ENCODE measurements at regions not wholly inside any gene's neighbourhood (a gene's known extent, or its start where the extent isn't known, plus 50 kb on each side); places are given as distances from the start of the nearest gene placed in this dataset.

DNA sequence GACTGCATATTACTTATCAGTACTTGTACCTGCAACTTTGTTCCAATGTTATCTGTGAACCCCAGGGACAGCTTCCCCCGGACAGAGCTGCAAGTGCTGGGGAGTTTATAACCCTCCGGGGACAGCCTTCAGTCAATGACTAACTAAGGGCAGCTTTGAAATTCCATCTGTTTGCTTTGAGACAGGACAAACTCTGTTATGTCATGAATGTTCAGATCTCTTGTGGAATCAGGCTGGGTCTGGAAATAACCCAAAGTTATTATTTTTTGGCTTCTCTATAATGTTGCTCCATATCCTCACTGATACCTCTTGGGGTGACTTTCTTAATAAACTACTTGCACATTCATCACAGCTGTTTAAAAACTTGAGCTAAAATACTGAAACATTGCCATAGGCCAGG, 617.5 kb upstream of the TLE4 start:
- TF ChIP-seq, protein P1, sequence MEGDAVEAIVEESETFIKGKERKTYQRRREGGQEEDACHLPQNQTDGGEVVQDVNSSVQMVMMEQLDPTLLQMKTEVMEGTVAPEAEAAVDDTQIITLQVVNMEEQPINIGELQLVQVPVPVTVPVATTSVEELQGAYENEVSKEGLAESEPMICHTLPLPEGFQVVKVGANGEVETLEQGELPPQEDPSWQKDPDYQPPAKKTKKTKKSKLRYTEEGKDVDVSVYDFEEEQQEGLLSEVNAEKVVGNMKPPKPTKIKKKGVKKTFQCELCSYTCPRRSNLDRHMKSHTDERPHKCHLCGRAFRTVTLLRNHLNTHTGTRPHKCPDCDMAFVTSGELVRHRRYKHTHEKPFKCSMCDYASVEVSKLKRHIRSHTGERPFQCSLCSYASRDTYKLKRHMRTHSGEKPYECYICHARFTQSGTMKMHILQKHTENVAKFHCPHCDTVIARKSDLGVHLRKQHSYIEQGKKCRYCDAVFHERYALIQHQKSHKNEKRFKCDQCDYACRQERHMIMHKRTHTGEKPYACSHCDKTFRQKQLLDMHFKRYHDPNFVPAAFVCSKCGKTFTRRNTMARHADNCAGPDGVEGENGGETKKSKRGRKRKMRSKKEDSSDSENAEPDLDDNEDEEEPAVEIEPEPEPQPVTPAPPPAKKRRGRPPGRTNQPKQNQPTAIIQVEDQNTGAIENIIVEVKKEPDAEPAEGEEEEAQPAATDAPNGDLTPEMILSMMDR (IDR thresholded peaks at IDR 0.05; ENCODE audit: low read depth, low read length, missing control alignments) = no peak

DNA sequence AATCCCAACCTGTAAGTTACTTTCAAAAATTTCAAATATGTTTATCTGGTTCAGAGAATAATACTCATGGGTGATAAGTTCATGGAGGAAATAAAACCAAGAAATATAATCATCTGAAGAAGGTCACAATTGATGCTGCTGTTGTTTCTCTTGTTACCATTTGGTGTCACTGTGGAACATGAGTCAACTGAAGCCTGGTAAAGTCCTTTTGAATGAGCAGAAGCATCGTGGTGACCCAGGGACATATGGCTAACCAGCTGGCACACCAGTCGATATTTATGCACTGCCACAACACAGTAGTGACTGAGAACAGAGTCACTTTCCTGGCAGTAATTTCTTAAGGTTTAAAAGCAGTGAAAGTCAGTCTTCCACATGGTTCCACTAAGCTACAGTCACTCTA, 612.9 kb upstream of the TLE4 start:
- TF ChIP-seq, protein P1 (IDR thresholded peaks at IDR 0.05; ENCODE audit: low read depth, low read length, missing control alignments) = no peak
- no peak for DNase-seq (ENCODE audit: low read depth)
- in situ Hi-C loops (cut with HindIII; ENCODE audit: low sequenced_read_pairs) = no loop called here
- H3K4me3 ChIP-seq (ENCODE audit: low read depth, low read length) = no peak overlapping the region

More for the DNA sequence above, 617.5 kb upstream of the TLE4 start:
- H3K4me3 ChIP-seq (ENCODE audit: low read depth, low read length) = no peak overlapping the region
- in situ Hi-C loops (cut with HindIII; ENCODE audit: low sequenced_read_pairs) = no loop called here
- peak; percentile 11 for DNase-seq (ENCODE audit: low read depth)

DNA sequence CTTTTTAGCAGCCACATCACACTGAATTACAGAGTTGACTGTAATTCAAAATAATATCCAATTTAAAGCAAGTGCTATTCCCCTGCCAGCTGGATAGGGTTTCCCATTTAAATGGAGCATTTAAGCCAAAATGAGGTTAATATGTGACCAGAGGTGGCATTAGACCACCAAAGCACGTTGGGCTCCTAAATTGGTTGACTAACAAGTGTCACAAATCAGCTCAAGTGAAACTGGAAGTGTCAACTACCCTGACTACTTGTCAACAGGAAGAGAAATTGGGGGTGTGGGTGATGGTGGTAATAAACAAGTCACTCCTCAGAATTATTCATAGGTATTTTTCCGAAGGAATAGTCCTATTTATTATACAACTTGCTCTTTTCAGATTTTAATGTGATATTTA, 609.6 kb upstream of the TLE4 start:
- TF ChIP-seq, protein P1 (IDR thresholded peaks at IDR 0.05; ENCODE audit: low read depth, low read length, missing control alignments) = no peak
- in situ Hi-C loops (cut with HindIII; ENCODE audit: low sequenced_read_pairs) = no loop called here
- DNase-seq (ENCODE audit: low read depth) = no peak
- no peak overlapping the region for H3K4me3 ChIP-seq (ENCODE audit: low read depth, low read length)

DNA sequence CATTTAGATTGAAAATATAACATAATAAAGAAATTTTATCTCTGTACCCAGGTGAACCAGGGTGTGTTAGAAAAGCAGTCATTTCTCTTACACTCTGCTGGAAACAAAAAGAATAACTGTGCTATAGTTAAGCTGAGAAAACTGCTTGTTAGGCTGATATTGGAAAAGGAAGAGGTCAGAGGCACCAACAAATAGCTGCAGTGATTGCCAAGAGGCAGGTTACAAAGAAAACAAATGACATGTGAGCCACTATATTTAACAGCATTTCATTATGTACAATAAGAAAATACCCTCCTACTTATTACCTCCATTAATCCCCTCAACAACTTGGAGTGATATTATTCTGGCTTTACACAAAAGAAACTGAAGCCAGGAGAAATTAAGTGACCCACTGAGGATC, 607.9 kb upstream of the TLE4 start:
- TF ChIP-seq, protein P1 (IDR thresholded peaks at IDR 0.05; ENCODE audit: low read depth, low read length, missing control alignments) = no peak
- H3K4me3 ChIP-seq (ENCODE audit: low read depth, low read length) = no peak overlapping the region
- in situ Hi-C loops (cut with HindIII; ENCODE audit: low sequenced_read_pairs) = no loop called here
- DNase-seq (ENCODE audit: low read depth) = no peak

DNA sequence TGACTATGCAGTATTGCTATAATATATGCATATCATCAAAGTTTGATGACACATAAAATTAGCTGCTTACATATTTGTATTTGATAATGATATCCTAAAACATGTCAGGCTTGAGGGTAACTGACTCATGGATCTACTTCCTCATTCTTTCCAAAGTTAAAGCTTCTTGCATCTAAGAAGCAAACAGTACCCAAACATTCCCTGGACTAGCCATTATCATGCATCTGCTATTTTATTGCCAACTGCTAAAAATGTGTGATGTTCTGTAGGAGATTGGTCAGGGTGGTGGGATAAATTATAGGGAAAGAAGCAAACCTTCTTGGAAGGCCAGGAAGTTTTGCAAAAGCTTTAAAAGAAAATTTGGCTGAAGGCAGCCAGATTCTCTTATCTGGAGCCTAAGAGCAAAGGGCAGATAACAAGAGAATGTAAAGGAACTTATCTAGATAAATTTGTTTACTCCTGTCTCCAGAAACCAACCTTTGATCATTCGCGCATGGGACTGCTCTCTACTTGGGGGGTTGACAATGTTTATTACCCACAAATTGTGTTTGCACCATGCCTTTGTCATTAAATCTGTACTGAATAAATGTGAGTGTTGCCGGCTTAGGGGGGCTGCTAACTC, 604.1 kb upstream of the TLE4 start:
- in situ Hi-C loops (cut with HindIII; ENCODE audit: low sequenced_read_pairs) = no loop called here
- DNase-seq (ENCODE audit: low read depth) = no peak
- TF ChIP-seq, protein P1 (IDR thresholded peaks at IDR 0.05; ENCODE audit: low read depth, low read length, missing control alignments) = no peak
- H3K4me3 ChIP-seq (ENCODE audit: low read depth, low read length) = no peak overlapping the region

DNA sequence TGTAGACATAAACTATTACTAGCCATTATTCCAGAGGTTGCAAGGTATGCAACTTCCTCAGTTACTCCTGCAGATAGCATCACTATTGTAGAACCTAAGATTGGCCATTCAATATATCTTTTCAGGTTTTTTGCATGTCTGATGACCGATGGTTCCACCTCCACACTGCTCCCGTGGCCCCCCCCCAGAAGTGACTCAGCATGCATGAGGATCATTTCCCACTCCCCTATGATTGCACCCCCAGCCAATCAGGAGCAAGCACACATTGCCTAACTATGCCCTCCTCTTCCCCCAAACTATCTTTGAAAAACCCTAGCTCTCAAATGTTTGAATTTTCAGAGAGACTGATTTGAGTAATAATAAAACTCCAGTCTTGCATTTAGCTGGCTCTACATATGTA, 601.4 kb upstream of the TLE4 start:
- in situ Hi-C loops (cut with HindIII; ENCODE audit: low sequenced_read_pairs) = no loop called here
- DNase-seq (ENCODE audit: low read depth) = no peak
- TF ChIP-seq, protein P1 (IDR thresholded peaks at IDR 0.05; ENCODE audit: low read depth, low read length, missing control alignments) = no peak
- H3K4me3 ChIP-seq (ENCODE audit: low read depth, low read length) = no peak overlapping the region
